Hepatocyte (in vitro differentiated cells): ENCODE measurements at regions not wholly inside any gene's neighbourhood (a gene's known extent, or its start where the extent isn't known, plus 50 kb on each side); places are given as distances from the start of the nearest gene placed in this dataset.

ENCODE experiments used
- DNase-seq: peaks from one replicate; pipeline ENCODE4 v3.0.0-alpha.2; 2016; ENCODE audit warnings: low spot score
- H2AFZ ChIP-seq: fragments of 200-600 bp; sonication (generic); 2 replicates; pipeline ENCODE4 v1.6.0; 2016; ENCODE audit warnings: antibody characterized with exemption, mild to moderate bottlenecking
- H3K27ac ChIP-seq: fragments of 200-600 bp; sonication (generic); 2 replicates; pipeline ENCODE4 v1.5.1; 2016; ENCODE audit warnings: mild to moderate bottlenecking
- H3K27me3 ChIP-seq: fragments of 200-600 bp; sonication (generic); 2 replicates; pipeline ENCODE4 v1.6.1; 2016
- H3K36me3 ChIP-seq: fragments of 200-600 bp; sonication (generic); replicated peaks from 2 replicates; pipeline ENCODE4 v1.5.1; 2016; ENCODE audit warnings: low read depth; ENCODE audit not compliant: insufficient read depth
- H3K4me1 ChIP-seq: fragments of 200-600 bp; sonication (generic); 2 replicates; pipeline ENCODE4 v1.5.1; 2016; ENCODE audit warnings: mild to moderate bottlenecking, moderate library complexity; ENCODE audit not compliant: insufficient read depth
- H3K4me2 ChIP-seq: fragments of 200-600 bp; sonication (generic); 2 replicates; pipeline ENCODE4 v1.6.0; 2016
- H3K4me3 ChIP-seq: fragments of 200-600 bp; sonication (generic); 2 replicates; pipeline ENCODE4 v1.5.1; 2016; ENCODE audit warnings: mild to moderate bottlenecking
- H3K79me2 ChIP-seq: fragments of 200-600 bp; sonication (generic); 2 replicates; pipeline ENCODE4 v1.6.0; 2017; ENCODE audit warnings: mild to moderate bottlenecking
- H3K9me2 ChIP-seq: fragments of 200-600 bp; sonication (generic); replicated peaks from 2 replicates; pipeline ENCODE4 v1.6.0; 2017; ENCODE audit warnings: mild to moderate bottlenecking; ENCODE audit not compliant: insufficient read depth
- H3K9me3 ChIP-seq: fragments of 200-600 bp; sonication (generic); 2 replicates; pipeline ENCODE4 v1.5.1; 2016; ENCODE audit warnings: low read depth, mild to moderate bottlenecking
- H4K20me1 ChIP-seq: fragments of 200-600 bp; sonication (generic); 2 replicates; pipeline ENCODE4 v1.6.0; 2016; ENCODE audit warnings: mild to moderate bottlenecking; ENCODE audit not compliant: insufficient read depth, poor library complexity, severe bottlenecking
- EZH2 ChIP-seq: fragments of 200-600 bp; sonication (generic); IDR thresholded peaks from 2 replicates; pipeline ENCODE4 v1.6.1; 2016; ENCODE audit warnings: antibody characterized with exemption, mild to moderate bottlenecking, borderline replicate concordance
- EZH2phosphoT487 ChIP-seq: fragments of 200-600 bp; sonication (generic); IDR thresholded peaks from one replicate; pipeline ENCODE4 v1.6.1; 2018; ENCODE audit warnings: antibody characterized with exemption, mild to moderate bottlenecking, low read depth, moderate library complexity; ENCODE audit not compliant: unreplicated experiment, severe bottlenecking
- WGBS: methylation state at CpG from one replicate; pipeline ENCODE4 v1.1.6; 2016; ENCODE audit warnings: low lambda C conversion rate; ENCODE audit errors: missing lambda C conversion rate; 5-methylcytosine and 5-hydroxymethylcytosine counted together
- TF ChIP-seq, protein P1 (sequence below): fragments of 200-600 bp; sonication (generic); IDR thresholded peaks from 2 replicates; pipeline ENCODE4 v1.5.1; 2016; ENCODE audit warnings: antibody characterized with exemption, mild to moderate bottlenecking; ENCODE audit not compliant: poor library complexity

DNA sequence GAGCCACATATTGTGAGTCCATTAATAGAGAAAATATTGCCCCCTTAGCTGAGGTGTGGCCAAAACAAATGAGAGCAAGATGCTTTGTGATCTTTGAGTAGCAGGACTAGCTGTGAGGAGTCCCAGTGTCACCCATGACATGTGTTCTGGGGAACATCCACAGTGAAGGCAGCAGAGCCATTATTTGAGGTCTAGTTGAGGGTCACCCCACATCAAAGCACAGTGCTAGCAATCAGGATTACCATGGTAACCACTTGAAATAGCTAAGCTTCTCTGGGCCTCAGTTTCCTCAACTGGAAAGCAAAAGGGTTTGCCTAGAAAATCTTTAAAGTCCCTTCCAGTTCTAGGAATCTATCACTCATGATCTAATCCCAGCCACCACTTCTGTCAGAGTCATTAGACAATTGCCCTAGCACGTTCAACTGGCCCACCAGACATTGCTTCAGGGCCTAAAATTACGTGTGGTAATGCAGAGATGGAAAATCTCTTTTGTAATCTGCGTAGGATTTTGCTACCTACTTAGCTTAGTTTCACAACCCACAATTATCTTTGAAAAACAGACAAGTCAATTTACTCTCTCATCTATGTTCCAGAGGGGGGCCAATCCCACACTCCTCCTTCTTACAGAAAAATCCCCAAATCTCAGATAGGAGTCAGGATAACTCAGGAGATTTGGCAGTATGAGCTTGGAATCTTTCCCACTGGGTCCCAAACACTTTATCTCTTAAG, 251.2 kb upstream of the EGLN3 start:
- no peaks in the 10 kb centered on the region for H3K9me2 ChIP-seq
- 60% methylated on average over 3 of the region's 3 CpGs for WGBS
- H3K4me3 ChIP-seq, result no peak overlapping the region
- H3K4me1 ChIP-seq, result no peaks in the 10 kb centered on the region
- no peak for DNase-seq
- no peaks in the 10 kb centered on the region for H3K79me2 ChIP-seq
- H3K9me3 ChIP-seq, result no peaks in the 10 kb centered on the region
- H2AFZ ChIP-seq, result no peak overlapping the region
- no peaks in the 10 kb centered on the region for H3K27me3 ChIP-seq
- H3K36me3 ChIP-seq, result no peaks in the 10 kb centered on the region
- H3K27ac ChIP-seq, result no peak overlapping the region
- TF ChIP-seq EZH2phosphoT487 (no peak), EZH2 (no peak)
- TF ChIP-seq, protein P1, sequence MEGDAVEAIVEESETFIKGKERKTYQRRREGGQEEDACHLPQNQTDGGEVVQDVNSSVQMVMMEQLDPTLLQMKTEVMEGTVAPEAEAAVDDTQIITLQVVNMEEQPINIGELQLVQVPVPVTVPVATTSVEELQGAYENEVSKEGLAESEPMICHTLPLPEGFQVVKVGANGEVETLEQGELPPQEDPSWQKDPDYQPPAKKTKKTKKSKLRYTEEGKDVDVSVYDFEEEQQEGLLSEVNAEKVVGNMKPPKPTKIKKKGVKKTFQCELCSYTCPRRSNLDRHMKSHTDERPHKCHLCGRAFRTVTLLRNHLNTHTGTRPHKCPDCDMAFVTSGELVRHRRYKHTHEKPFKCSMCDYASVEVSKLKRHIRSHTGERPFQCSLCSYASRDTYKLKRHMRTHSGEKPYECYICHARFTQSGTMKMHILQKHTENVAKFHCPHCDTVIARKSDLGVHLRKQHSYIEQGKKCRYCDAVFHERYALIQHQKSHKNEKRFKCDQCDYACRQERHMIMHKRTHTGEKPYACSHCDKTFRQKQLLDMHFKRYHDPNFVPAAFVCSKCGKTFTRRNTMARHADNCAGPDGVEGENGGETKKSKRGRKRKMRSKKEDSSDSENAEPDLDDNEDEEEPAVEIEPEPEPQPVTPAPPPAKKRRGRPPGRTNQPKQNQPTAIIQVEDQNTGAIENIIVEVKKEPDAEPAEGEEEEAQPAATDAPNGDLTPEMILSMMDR, result no peak
- no peak overlapping the region for H3K4me2 ChIP-seq
- H4K20me1 ChIP-seq, result no peaks in the 10 kb centered on the region

DNA sequence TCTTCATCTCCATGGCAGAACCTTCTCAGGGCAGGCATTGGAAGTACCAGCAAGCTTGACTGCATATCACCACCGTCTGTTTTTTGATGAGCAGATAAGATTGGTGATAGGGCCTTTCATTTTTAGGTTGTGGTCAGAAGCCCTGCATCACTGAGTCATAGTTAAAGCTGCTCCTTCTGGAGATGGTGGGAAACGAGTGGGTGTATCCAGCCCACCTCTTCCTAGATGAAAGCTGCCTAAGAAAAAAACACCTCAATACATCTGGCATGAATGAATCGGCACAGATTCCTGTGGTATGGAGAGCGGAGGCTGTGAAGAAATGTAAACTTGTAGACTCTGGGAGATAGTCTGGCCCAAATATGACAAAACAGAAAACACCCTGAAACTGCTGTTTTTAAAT, 248.7 kb upstream of the EGLN3 start:
- no peaks in the 10 kb centered on the region for H3K9me3 ChIP-seq
- DNase-seq, result no peak
- no peaks in the 10 kb centered on the region for H4K20me1 ChIP-seq
- no peak for TF ChIP-seq EZH2
- TF ChIP-seq EZH2phosphoT487, result no peak
- TF ChIP-seq, protein P1, result no peak
- no peak overlapping the region for H3K4me3 ChIP-seq
- H3K27ac ChIP-seq, result no peak overlapping the region
- no peak overlapping the region for H3K4me2 ChIP-seq
- H3K36me3 ChIP-seq, result no peaks in the 10 kb centered on the region
- no peaks in the 10 kb centered on the region for H3K27me3 ChIP-seq
- no peaks in the 10 kb centered on the region for H3K9me2 ChIP-seq
- no peaks in the 10 kb centered on the region for H3K79me2 ChIP-seq
- no peak overlapping the region for H2AFZ ChIP-seq
- H3K4me1 ChIP-seq, result no peaks in the 10 kb centered on the region
- WGBS, result 48% methylated on average over 4 of the region's 4 CpGs

DNA sequence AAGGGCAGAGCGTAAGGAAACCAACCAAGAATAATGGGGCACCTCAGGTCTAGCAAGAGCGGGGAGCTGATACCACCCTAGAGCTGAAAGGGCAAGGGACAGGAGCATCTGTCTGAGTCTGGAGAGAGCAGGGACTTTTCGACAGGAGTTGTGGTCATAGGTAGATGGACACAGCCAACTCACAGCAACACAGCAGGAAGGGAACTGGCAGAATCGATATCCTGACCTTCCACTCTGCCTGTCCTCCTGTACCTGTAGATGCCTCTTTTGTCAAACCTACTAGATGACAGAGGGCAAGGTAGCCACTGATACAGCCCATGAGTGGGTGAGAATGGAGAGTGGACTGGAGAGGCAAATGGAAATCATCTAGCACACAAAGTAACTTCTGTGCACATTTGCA, 247.2 kb upstream of the EGLN3 start:
- WGBS, result 93% methylated on average over 4 of the region's 4 CpGs
- Histone ChIP-seq H2AFZ (no peak overlapping the region), H3K4me1 (no peaks in the 10 kb centered on the region), H4K20me1 (no peaks in the 10 kb centered on the region), H3K4me2 (no peak overlapping the region), H3K27me3 (no peaks in the 10 kb centered on the region), H3K79me2 (no peaks in the 10 kb centered on the region), H3K36me3 (no peaks in the 10 kb centered on the region), H3K9me3 (no peaks in the 10 kb centered on the region), H3K27ac (no peak overlapping the region), H3K4me3 (no peak overlapping the region), H3K9me2 (no peaks in the 10 kb centered on the region)
- TF ChIP-seq EZH2phosphoT487, result no peak
- TF ChIP-seq EZH2, result no peak
- TF ChIP-seq, protein P1, result no peak
- DNase-seq, result no peak
